H9 (cell line): ENCODE measurements at regions not wholly inside any gene's neighbourhood (a gene's known extent, or its start where the extent isn't known, plus 50 kb on each side); places are given as distances from the start of the nearest gene placed in this dataset.

Source experiments
- DNase-seq: peaks from one replicate; pipeline ENCODE4 v3.0.0-alpha.2; 2017
- H2AFZ ChIP-seq: one replicate; pipeline ENCODE4 v1.6.1; 2013; ENCODE audit warnings: mild to moderate bottlenecking, low read length, control low read depth, moderate library complexity
- H2AK5ac ChIP-seq: 2 replicates; pipeline ENCODE4 v1.6.1; 2013; ENCODE audit warnings: low read length, control low read depth, mixed read lengths; ENCODE audit not compliant: insufficient read length
- H2BK120ac ChIP-seq: one replicate; pipeline ENCODE4 v1.6.1; 2013; ENCODE audit warnings: low read depth, mild to moderate bottlenecking, low read length, control low read depth, inconsistent platforms; ENCODE audit not compliant: poor library complexity, severe bottlenecking
- H2BK12ac ChIP-seq: 2 replicates; pipeline ENCODE4 v1.6.1; 2013; ENCODE audit warnings: low read length, control low read depth, mixed read lengths, low read depth; ENCODE audit not compliant: insufficient read length
- H2BK15ac ChIP-seq: 2 replicates; pipeline ENCODE4 v1.6.1; 2013; ENCODE audit warnings: low read depth, low read length, control low read depth
- H2BK20ac ChIP-seq: one replicate; pipeline ENCODE4 v1.6.1; 2013; ENCODE audit warnings: low read depth, mild to moderate bottlenecking, low read length, control low read depth, inconsistent platforms; ENCODE audit not compliant: poor library complexity, severe bottlenecking
- H2BK5ac ChIP-seq: 2 replicates; pipeline ENCODE4 v1.6.1; 2013; ENCODE audit warnings: low read length, control low read depth, mixed read lengths; ENCODE audit not compliant: insufficient read length
- H3K14ac ChIP-seq: 2 replicates; pipeline ENCODE4 v1.6.1; 2013; ENCODE audit warnings: low read length, control low read depth; ENCODE audit not compliant: insufficient read depth
- H3K18ac ChIP-seq: 2 replicates; pipeline ENCODE4 v1.6.1; 2013; ENCODE audit warnings: low read depth, mild to moderate bottlenecking, mixed read lengths, low read length, control low read depth; ENCODE audit not compliant: insufficient read length
- H3K23ac ChIP-seq: 2 replicates; pipeline ENCODE4 v1.6.1; 2013; ENCODE audit warnings: low read length, control low read depth, mixed read lengths, low read depth; ENCODE audit not compliant: insufficient read length
- H3K23me2 ChIP-seq: 2 replicates; pipeline ENCODE4 v1.6.1; 2013; ENCODE audit warnings: low read depth, mild to moderate bottlenecking, mixed read lengths, low read length, control low read depth; ENCODE audit not compliant: insufficient read length, poor library complexity, severe bottlenecking
- H3K27ac ChIP-seq: 2 replicates; pipeline ENCODE4 v1.5.1; 2013; ENCODE audit warnings: low read length, control low read depth, mixed read lengths, low read depth; ENCODE audit not compliant: insufficient read length
- H3K27me3 ChIP-seq: 2 replicates; pipeline ENCODE4 v1.6.1; 2013; ENCODE audit warnings: low read length, control low read depth, inconsistent platforms; ENCODE audit not compliant: insufficient read depth
- H3K4ac ChIP-seq: 2 replicates; pipeline ENCODE4 v1.6.1; 2013; ENCODE audit warnings: low read depth, mild to moderate bottlenecking, control low read depth, inconsistent platforms, low read length, moderate library complexity
- H3K4me1 ChIP-seq: 2 replicates; pipeline ENCODE4 v1.6.1; 2013; ENCODE audit warnings: low read length, control low read depth, inconsistent platforms; ENCODE audit not compliant: insufficient read depth
- H3K4me2 ChIP-seq: 2 replicates; pipeline ENCODE4 v1.6.1; 2013; ENCODE audit warnings: low read length, control low read depth, mixed read lengths; ENCODE audit not compliant: insufficient read length, insufficient read depth
- H3K56ac ChIP-seq: 2 replicates; pipeline ENCODE4 v1.6.1; 2013; ENCODE audit warnings: low read depth, mild to moderate bottlenecking, mixed read lengths, low read length, control low read depth; ENCODE audit not compliant: insufficient read length
- H3K79me1 ChIP-seq: 2 replicates; pipeline ENCODE4 v1.6.1; 2013; ENCODE audit warnings: low read depth, mild to moderate bottlenecking, moderate library complexity, low read length, control low read depth, inconsistent platforms; ENCODE audit not compliant: insufficient read depth, poor library complexity, severe bottlenecking
- H3K79me2 ChIP-seq: 2 replicates; pipeline ENCODE4 v1.6.1; 2013; ENCODE audit warnings: low read length, control low read depth, inconsistent platforms; ENCODE audit not compliant: insufficient read depth
- H3K9ac ChIP-seq: 2 replicates; pipeline ENCODE4 v1.6.1; 2013; ENCODE audit warnings: low read length, control low read depth, mixed read lengths; ENCODE audit not compliant: insufficient read length; ENCODE audit errors: extremely low read depth
- H3K9me3 ChIP-seq: one replicate; pipeline ENCODE4 v1.6.1; 2013; ENCODE audit warnings: low read depth, low read length, inconsistent platforms; ENCODE audit not compliant: control insufficient read depth
- H3T11ph ChIP-seq: one replicate; pipeline ENCODE4 v1.6.1; 2013; ENCODE audit warnings: mild to moderate bottlenecking, low read length, control low read depth, inconsistent platforms
- H4K20me1 ChIP-seq: one replicate; pipeline ENCODE4 v1.6.1; 2013; ENCODE audit not compliant: control insufficient read depth, insufficient read length, insufficient read depth
- H4K5ac ChIP-seq: 2 replicates; pipeline ENCODE4 v1.6.1; 2013; ENCODE audit warnings: low read depth, mild to moderate bottlenecking, mixed read lengths, low read length, control low read depth; ENCODE audit not compliant: insufficient read length
- H4K8ac ChIP-seq: replicated peaks from 2 replicates; pipeline ENCODE4 v1.6.1; 2013; ENCODE audit warnings: low read length, control low read depth, mixed read lengths, low read depth; ENCODE audit not compliant: insufficient read length
- H4K91ac ChIP-seq: 2 replicates; pipeline ENCODE4 v1.6.1; 2013; ENCODE audit warnings: low read depth, mild to moderate bottlenecking, moderate library complexity, mixed read lengths, low read length, control low read depth; ENCODE audit not compliant: insufficient read length
- H3K27ac Mint-ChIP-seq, 3 experiments: 2 replicates in 2 of 3; 3 replicates in 1 of 3; pipeline ENCODE4 v1.8.0; 2020 to 2021; ENCODE audit warnings: mixed read lengths in 3 of 3, mild to moderate bottlenecking in 1 of 3, moderate library complexity in 1 of 3
- H3K27me3 Mint-ChIP-seq: 2 replicates; pipeline ENCODE4 v1.8.0; 2021; ENCODE audit warnings: low read depth, mild to moderate bottlenecking, moderate library complexity, mixed read lengths
- H3K36me3 Mint-ChIP-seq, 3 experiments: 2 replicates in 2 of 3; 3 replicates in 1 of 3; pipeline ENCODE4 v1.8.0; 2020 to 2021; ENCODE audit warnings: low read depth in 3 of 3, mixed read lengths in 3 of 3; ENCODE audit not compliant: insufficient read depth in 1 of 3
- H3K4me1 Mint-ChIP-seq, 2 experiments: 2 replicates each; pipeline ENCODE4 v1.8.0; 2020; ENCODE audit warnings: mixed read lengths in 2 of 2
- H3K4me3 Mint-ChIP-seq, 2 experiments: 2 replicates in 1 of 2; 3 replicates in 1 of 2; pipeline ENCODE4 v1.8.0; 2020 to 2021; ENCODE audit warnings: mild to moderate bottlenecking in 2 of 2, mixed read lengths in 2 of 2, moderate library complexity in 1 of 2
- H3K9me3 Mint-ChIP-seq, 2 experiments: 2 replicates in 1 of 2; 3 replicates in 1 of 2; pipeline ENCODE4 v1.8.0; 2020; ENCODE audit warnings: mild to moderate bottlenecking in 2 of 2, mixed read lengths in 2 of 2, moderate library complexity in 1 of 2
- CTCF ChIP-seq: fragments of 200-600 bp; sonication (generic); conservative IDR thresholded peaks from 3 replicates; pipeline ENCODE4 v1.8.0; 2021; ENCODE audit warnings: antibody characterized with exemption, mild to moderate bottlenecking
- WGBS: extraction: QIAGEN DNeasy Blood & Tissue Kit; methylation state at CpG from one replicate; pipeline ENCODE4 v1.1.7; 2013; ENCODE audit warnings: missing lambda C conversion rate, low lambda C conversion rate, mixed read lengths; ENCODE audit not compliant: insufficient read length; ENCODE audit errors: extremely low coverage; 5-methylcytosine and 5-hydroxymethylcytosine counted together

- H2BK20ac ChIP-seq: no peak overlapping the region
- H2BK12ac ChIP-seq: no peak overlapping the region
- H2AFZ ChIP-seq: no peak overlapping the region
- no peak overlapping the region for H3K4me3 Mint-ChIP-seq
- no peak overlapping the region for H4K8ac ChIP-seq
- TF ChIP-seq CTCF: no peak
- no peaks in the 10 kb centered on the region for H3K23me2 ChIP-seq
- no peak overlapping the region for H3K4me2 ChIP-seq
- H4K91ac ChIP-seq: no peak overlapping the region
- no CpG with 5 or more reads among the region's 5 CpGs for WGBS
- DNase-seq: no peak
- peaks cover 0 to 3% of the 10 kb centered on the region in 2 experiments; a peak in 2 of 4 replicates for H3K4me1 Mint-ChIP-seq
- no peak overlapping the region for H2BK15ac ChIP-seq
- no peak overlapping the region for H3K9ac ChIP-seq
- no peaks in the 10 kb centered on the region for H3K27me3 Mint-ChIP-seq
- H2BK5ac ChIP-seq: no peak overlapping the region
- H3K18ac ChIP-seq: no peak overlapping the region
- no peak overlapping the region for H3K27ac Mint-ChIP-seq
- H4K20me1 ChIP-seq: no peaks in the 10 kb centered on the region
- no peak overlapping the region for H4K5ac ChIP-seq
- no peaks in the 10 kb centered on the region for H3K9me3 ChIP-seq
- no peak overlapping the region for H2BK120ac ChIP-seq
- H3T11ph ChIP-seq: no peak overlapping the region
- no peaks in the 10 kb centered on the region for H3K79me2 ChIP-seq
- no peak overlapping the region for H2AK5ac ChIP-seq
- no peak overlapping the region for H3K56ac ChIP-seq
- no peak overlapping the region for H3K27ac ChIP-seq
- no peaks in the 10 kb centered on the region for H3K79me1 ChIP-seq
- H3K4ac ChIP-seq: no peak overlapping the region
- H3K9me3 Mint-ChIP-seq: no peaks in the 10 kb centered on the region
- H3K23ac ChIP-seq: no peak overlapping the region
- H3K36me3 Mint-ChIP-seq: no peaks in the 10 kb centered on the region
- no peaks in the 10 kb centered on the region for H3K4me1 ChIP-seq
- no peaks in the 10 kb centered on the region; the same call in 1 of the 2 replicates for H3K27me3 ChIP-seq
- H3K14ac ChIP-seq: no peak overlapping the region
These were observed 1093.2 kb downstream of the ADGRL2 start for GRCh38 chr1:82893712-82894470.
